IPS DF 6.9 (cell line): ENCODE measurements at regions not wholly inside any gene's neighbourhood (a gene's known extent, or its start where the extent isn't known, plus 50 kb on each side); places are given as distances from the start of the nearest gene placed in this dataset.
"Not testable (repeated sequence)": the region's sequence is repeated elsewhere in the genome, so short reads cannot be mapped to it uniquely, and the experiment has no call there.

Experiments used
- DNase-seq: peaks from one replicate; pipeline ENCODE4 v3.0.0-alpha.2; 2013; ENCODE audit warnings: low read depth, low spot score
- H3K27ac ChIP-seq: one replicate; pipeline ENCODE4 v1.5.1; 2013; ENCODE audit warnings: low read length, control low read depth
- H3K27me3 ChIP-seq: 2 replicates; pipeline ENCODE4 v1.6.1; 2013; ENCODE audit warnings: mild to moderate bottlenecking, low read length; ENCODE audit not compliant: control insufficient read depth, insufficient read depth
- H3K36me3 ChIP-seq: 2 replicates; pipeline ENCODE4 v1.6.1; 2013; ENCODE audit warnings: low read length; ENCODE audit not compliant: control insufficient read depth, insufficient read depth
- H3K4me1 ChIP-seq: 2 replicates; pipeline ENCODE4 v1.6.1; 2013; ENCODE audit warnings: low read length; ENCODE audit not compliant: control insufficient read depth, insufficient read depth
- H3K4me3 ChIP-seq: 2 replicates; pipeline ENCODE4 v1.5.1; 2013; ENCODE audit warnings: mild to moderate bottlenecking, low read length
- H3K9me3 ChIP-seq: 2 replicates; pipeline ENCODE4 v1.6.1; 2013; ENCODE audit warnings: low read length, inconsistent platforms; ENCODE audit not compliant: control insufficient read depth, insufficient read depth
- WGBS: extraction: QIAGEN DNeasy Blood & Tissue Kit; methylation state at CpG from one replicate; pipeline ENCODE4 v1.1.7; 2013; ENCODE audit warnings: mixed read lengths, missing lambda C conversion rate; ENCODE audit not compliant: insufficient read length, insufficient coverage; 5-methylcytosine and 5-hydroxymethylcytosine counted together

- H3K9me3 ChIP-seq: peaks cover 16% of the 10 kb centered on the region
- no CpG with 5 or more reads among the region's 5 CpGs for WGBS
- no peaks in the 10 kb centered on the region for H3K4me1 ChIP-seq
- H3K4me3 ChIP-seq: no peak overlapping the region
- H3K36me3 ChIP-seq: no peaks in the 10 kb centered on the region; the same call in 1 of the 2 replicates
- no peaks in the 10 kb centered on the region for H3K27me3 ChIP-seq
- H3K27ac ChIP-seq: no peak overlapping the region
- DNase-seq: no peak
These were observed 385.5 kb downstream of the ALG10 start for GRCh38 chr12:34407813-34408212.

GRCh38 chr12:34431509-34431908, 409.2 kb downstream of the ALG10 start:
- DNase-seq, H3K36me3 ChIP-seq, H3K4me3 ChIP-seq, H3K27me3 ChIP-seq, H3K9me3 ChIP-seq, H3K27ac ChIP-seq, H3K4me1 ChIP-seq: not testable (repeated sequence)
- no CpG with 5 or more reads among the region's 4 CpGs for WGBS
